Aorta (tissue), 5 donors: ENCODE measurements at regions not wholly inside any gene's neighbourhood (a gene's known extent, or its start where the extent isn't known, plus 50 kb on each side); places are given as distances from the start of the nearest gene placed in this dataset.

Source experiments
- ATAC-seq: fragments of 200-7000 bp; cut with Tn5 transposase; one replicate; pipeline ENCODE4 v1.9.1; 2022; ENCODE audit warnings: moderate library complexity; ENCODE audit not compliant: low FRiP score
- DNase-seq, 2 donors: peaks; one replicate each; pipeline ENCODE4 v3.0.0-alpha.2; 2020
- H3K27ac ChIP-seq, 2 donors: one replicate each; pipeline ENCODE4 v1.5.1; 2013; ENCODE audit warnings: low read length in 2 of 2, mild to moderate bottlenecking in 2 of 2, moderate library complexity in 2 of 2, control low read depth in 1 of 2, inconsistent platforms in 1 of 2, low read depth in 1 of 2
- H3K27me3 ChIP-seq, 2 donors: one replicate each; pipeline ENCODE4 v1.6.1; 2013; ENCODE audit warnings: control low read depth in 1 of 2, low read length in 1 of 2, mild to moderate bottlenecking in 1 of 2, moderate library complexity in 1 of 2; ENCODE audit not compliant: insufficient read depth in 2 of 2, control insufficient read depth in 1 of 2
- H3K36me3 ChIP-seq, 2 donors: one replicate each; pipeline ENCODE4 v1.6.1; 2013; ENCODE audit warnings: control low read depth in 1 of 2, low read length in 1 of 2, mild to moderate bottlenecking in 1 of 2; ENCODE audit not compliant: insufficient read depth in 2 of 2, control insufficient read depth in 1 of 2
- H3K4me1 ChIP-seq, 2 donors: one replicate each; pipeline ENCODE4 v1.6.1; 2013; ENCODE audit warnings: low read length in 2 of 2, control low read depth in 1 of 2, mild to moderate bottlenecking in 1 of 2, moderate library complexity in 1 of 2; ENCODE audit not compliant: insufficient read depth in 2 of 2, control insufficient read depth in 1 of 2
- H3K4me3 ChIP-seq, 2 donors: one replicate each; pipeline ENCODE4 v1.5.1; 2013; ENCODE audit warnings: low read length in 2 of 2, control low read depth in 1 of 2, mild to moderate bottlenecking in 1 of 2
- H3K9me3 ChIP-seq: one replicate; pipeline ENCODE4 v1.6.1; 2013; ENCODE audit warnings: mild to moderate bottlenecking, low read length; ENCODE audit not compliant: control insufficient read depth
- WGBS, 2 donors: extraction: QIAGEN DNeasy Blood & Tissue Kit; methylation state at CpG; one replicate each; pipeline ENCODE4 v1.1.7; 2013; 5-methylcytosine and 5-hydroxymethylcytosine counted together
- intact Hi-C, 2 donors: fragments of 100-400 bp; cut with DNase I; formaldehyde crosslinking; loops; one replicate each; pipeline versions ENCODE4 v1.14.2 to v1.15.0; 2022
- donor health status: healthy with polysubstance abuse.
- donor health status: Bipolar disorder and iron deficiency.
- donor health status: DM: no; HTN: no; CAD: no.
- donor health status: DM: no; HTN: no; CAD: no.
- donor health status: DM: yes; HTN: yes; CAD: no.

DNA sequence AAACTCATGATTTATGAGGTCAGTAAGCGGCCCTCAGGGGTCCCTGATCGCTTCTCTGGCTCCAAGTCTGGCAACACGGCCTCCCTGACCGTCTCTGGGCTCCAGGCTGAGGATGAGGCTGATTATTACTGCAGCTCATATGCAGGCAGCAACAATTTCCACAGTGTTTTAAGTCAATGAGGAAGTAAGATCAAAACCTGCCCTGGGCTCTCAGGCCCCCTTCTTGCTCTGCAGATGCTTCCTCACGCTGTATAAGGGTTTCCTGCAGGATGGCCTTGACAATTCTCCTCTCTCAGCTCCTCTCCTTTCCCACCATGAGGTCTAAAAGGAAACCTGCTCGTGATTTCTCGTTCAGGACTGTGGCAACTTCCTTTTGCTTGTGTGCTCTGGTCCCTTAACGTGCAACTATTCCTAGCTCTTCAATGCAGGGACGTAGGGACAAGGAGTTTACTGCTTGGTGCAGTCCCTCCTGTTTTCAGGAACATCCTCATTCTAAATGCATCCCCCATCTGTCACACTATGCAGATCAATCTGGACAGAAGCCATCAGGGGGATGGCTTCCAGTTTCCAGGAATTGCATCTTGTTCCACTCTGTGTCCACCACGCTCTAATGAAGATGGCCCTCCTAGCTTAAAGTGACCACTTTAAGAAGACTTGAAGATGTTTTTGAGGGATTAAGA lies 64.3 kb upstream of the IGLL5 start:
- DNase-seq (no peak), ATAC-seq (no peak)
- Histone ChIP-seq H3K27me3 (no peaks in the 10 kb centered on the region), H3K9me3 (peaks cover 1% of the 10 kb centered on the region), H3K4me1 (no peaks in the 10 kb centered on the region), H3K27ac (no peak overlapping the region), H3K4me3 (no peak overlapping the region), H3K36me3 (no peaks in the 10 kb centered on the region)
- intact Hi-C loops, result no loop called here
- WGBS, 2 donors, result 65 to 69% methylated on average over 10 of the region's 10 CpGs

GRCh38 chr22:22824340-22825212 lies 63.0 kb upstream of the IGLL5 start:
- DNase-seq, result no peak
- Histone ChIP-seq H3K9me3 (peaks cover 1% of the 10 kb centered on the region), H3K27me3 (no peaks in the 10 kb centered on the region), H3K4me3 (no peak overlapping the region), H3K4me1 (no peaks in the 10 kb centered on the region), H3K36me3 (no peaks in the 10 kb centered on the region), H3K27ac (no peak overlapping the region)
- intact Hi-C loops, result no loop called here
- WGBS, 2 donors, result 78 to 82% methylated on average over 6 of the region's 6 CpGs
- no peak for ATAC-seq

GRCh38 chr22:22825213-22825593 lies 62.4 kb upstream of the IGLL5 start:
- H3K27me3 ChIP-seq, result no peaks in the 10 kb centered on the region
- no peaks in the 10 kb centered on the region for H3K4me1 ChIP-seq
- H3K9me3 ChIP-seq, result peaks cover 1% of the 10 kb centered on the region
- intact Hi-C loops, result no loop called here
- 80 to 83% methylated on average over 2 of the region's 2 CpGs for WGBS, 2 donors
- no peaks in the 10 kb centered on the region for H3K36me3 ChIP-seq
- DNase-seq (no peak), ATAC-seq (no peak)
- no peak overlapping the region for H3K27ac ChIP-seq
- no peak overlapping the region for H3K4me3 ChIP-seq

DNA sequence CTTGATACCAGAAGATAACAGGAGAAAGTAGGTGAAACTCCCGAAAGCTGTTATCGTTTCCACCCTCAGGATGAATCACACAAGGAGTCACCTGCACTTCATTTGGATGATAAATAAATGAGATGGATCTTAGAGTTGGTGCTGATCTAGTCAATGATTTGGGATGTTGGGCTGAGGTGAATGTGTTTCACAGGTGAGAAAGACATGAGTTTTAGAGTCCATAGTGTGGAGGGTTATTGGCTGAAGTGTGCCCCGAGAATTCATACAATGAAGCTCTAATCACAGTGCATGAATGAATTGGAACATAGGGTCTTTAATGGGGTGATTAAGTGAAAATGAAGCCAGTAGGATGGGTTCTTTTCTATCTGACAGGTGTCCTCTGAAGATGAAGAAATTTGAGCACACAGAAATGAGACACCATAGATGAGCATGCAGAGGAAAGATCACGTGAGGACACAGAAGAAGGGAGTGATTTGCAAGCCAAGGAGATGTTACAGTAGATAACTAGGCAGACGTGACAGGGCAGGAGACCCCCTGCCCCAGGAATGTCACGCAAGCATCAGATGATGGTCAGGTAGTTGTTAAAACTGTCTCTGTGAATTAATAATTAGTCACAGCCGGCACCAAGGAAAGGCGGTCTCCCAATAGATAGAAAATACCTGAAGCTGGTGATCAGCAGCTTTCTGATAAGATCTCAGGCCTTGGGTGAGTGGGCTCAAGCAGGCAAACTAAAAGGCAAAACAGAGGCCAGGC lies 60.3 kb upstream of the IGLL5 start:
- Histone ChIP-seq H3K27ac (no peak overlapping the region), H3K27me3 (no peaks in the 10 kb centered on the region), H3K4me3 (no peak overlapping the region), H3K9me3 (peaks cover 1% of the 10 kb centered on the region), H3K36me3 (no peaks in the 10 kb centered on the region), H3K4me1 (no peaks in the 10 kb centered on the region)
- DNase-seq, result no peak
- ATAC-seq, result no peak
- 77 to 79% methylated on average over 8 of the region's 8 CpGs for WGBS, 2 donors
- intact Hi-C loops, result no loop called here

DNA sequence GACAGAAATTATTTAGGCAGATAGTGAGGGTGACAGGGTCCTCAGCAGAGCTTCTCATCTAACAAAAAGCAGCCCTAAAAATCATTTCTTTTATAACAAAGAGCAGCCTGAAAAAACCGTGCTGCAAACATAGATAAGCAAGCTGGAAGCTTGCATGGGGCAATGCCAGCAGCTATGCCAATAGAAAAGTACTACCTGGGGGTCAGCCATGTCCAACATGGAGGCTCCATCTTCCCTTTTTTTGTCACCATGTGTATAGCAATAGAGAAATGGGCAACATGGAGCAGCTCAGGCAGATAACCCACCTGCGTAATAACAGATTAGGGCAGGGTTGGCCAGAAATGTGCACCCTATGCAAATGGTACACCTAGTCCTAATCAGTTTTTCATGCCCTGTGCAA lies 57.4 kb upstream of the IGLL5 start:
- no peak overlapping the region for H3K4me3 ChIP-seq
- DNase-seq, result no peak
- ATAC-seq, result no peak
- H3K27ac ChIP-seq, result no peak overlapping the region
- H3K36me3 ChIP-seq, result no peaks in the 10 kb centered on the region
- H3K27me3 ChIP-seq, result no peaks in the 10 kb centered on the region
- no peaks in the 10 kb centered on the region for H3K4me1 ChIP-seq
- WGBS, 2 donors, result 81 to 86% methylated on average over 2 of the region's 2 CpGs
- intact Hi-C loops, result no loop called here
- H3K9me3 ChIP-seq, result peaks cover 1% of the 10 kb centered on the region

DNA sequence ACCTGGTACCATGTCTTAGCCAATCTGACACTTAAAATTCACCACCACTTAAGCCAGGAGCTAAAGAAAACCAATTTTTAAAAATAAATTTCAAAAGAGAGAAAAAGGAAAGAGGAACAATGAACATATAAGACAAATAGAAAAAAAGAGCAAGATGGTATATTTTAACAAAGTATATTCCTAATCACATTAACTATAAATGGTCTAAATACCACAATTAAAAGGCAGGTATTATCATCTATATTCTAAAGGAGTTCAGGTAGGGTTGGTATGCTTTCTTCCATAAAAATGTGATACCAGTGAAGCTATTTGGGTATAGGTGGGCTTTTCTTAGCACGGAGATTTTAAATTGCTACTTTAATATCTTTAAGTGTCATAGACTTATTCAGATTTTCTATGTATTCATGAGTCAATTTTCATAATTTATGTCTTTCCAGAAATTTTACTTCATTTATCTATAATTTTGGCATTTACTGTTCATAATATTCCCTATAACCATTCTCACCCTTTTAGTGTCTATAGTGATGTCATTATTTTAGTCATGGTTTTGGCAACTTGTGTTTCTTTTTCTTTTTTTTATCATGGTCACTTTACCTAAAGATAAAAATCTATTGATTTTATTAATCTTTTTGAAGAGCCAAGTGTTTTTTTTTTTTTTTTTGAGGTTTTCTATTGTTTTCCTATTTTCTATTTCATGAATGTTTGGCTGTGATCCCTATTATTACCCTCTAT lies 56.5 kb upstream of the IGLL5 start:
- no peak for ATAC-seq
- intact Hi-C loops, result no loop called here
- WGBS, 2 donors, result 85 to 96% methylated on average over 1 of the region's 1 CpG
- Histone ChIP-seq H3K36me3 (no peaks in the 10 kb centered on the region), H3K4me3 (no peak overlapping the region), H3K9me3 (peaks cover 1% of the 10 kb centered on the region), H3K4me1 (no peaks in the 10 kb centered on the region), H3K27ac (no peak overlapping the region), H3K27me3 (no peaks in the 10 kb centered on the region)
- no peak for DNase-seq

DNA sequence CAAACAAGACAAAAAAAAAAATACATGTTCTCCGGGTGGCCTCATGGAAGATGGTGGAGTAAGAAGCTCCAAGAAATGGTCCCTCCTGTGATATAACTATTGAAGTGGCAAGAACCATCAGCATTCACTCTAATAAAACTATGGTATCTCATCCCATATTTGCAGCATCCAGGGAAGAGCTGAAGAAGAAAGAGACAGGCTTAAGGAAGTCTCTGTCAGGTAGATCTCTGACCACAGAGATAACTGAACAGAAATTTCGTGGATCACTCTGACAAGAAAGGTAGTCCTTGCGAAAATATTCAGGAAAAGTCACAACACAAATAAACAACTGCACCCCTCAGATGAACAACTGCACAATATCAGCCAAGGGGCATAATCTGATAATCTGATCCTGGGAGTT lies 54.6 kb upstream of the IGLL5 start:
- no peak for DNase-seq
- intact Hi-C loops, result no loop called here
- no peak overlapping the region for H3K4me3 ChIP-seq
- H3K36me3 ChIP-seq, result no peaks in the 10 kb centered on the region
- H3K27me3 ChIP-seq, result peaks cover 0 to under 1% of the 10 kb centered on the region in 2 donors
- no peak for ATAC-seq
- 76 to 83% methylated on average over 3 of the region's 3 CpGs for WGBS, 2 donors
- H3K27ac ChIP-seq, result no peak overlapping the region
- no peaks in the 10 kb centered on the region for H3K9me3 ChIP-seq
- no peaks in the 10 kb centered on the region for H3K4me1 ChIP-seq

GRCh38 chr22:22833488-22833887 lies 54.1 kb upstream of the IGLL5 start:
- no peak overlapping the region for H3K4me3 ChIP-seq
- no peaks in the 10 kb centered on the region for H3K9me3 ChIP-seq
- no peak overlapping the region for H3K27ac ChIP-seq
- no peak for ATAC-seq
- no peak for DNase-seq
- intact Hi-C loops, result no loop called here
- WGBS, 2 donors, result 66 to 67% methylated on average over 4 of the region's 4 CpGs
- H3K27me3 ChIP-seq, result peaks cover 0 to 3% of the 10 kb centered on the region in 2 donors
- H3K36me3 ChIP-seq, result no peaks in the 10 kb centered on the region
- no peaks in the 10 kb centered on the region for H3K4me1 ChIP-seq
